Activated CD8-positive, alpha-beta memory T cell treated with anti-CD3 and anti-CD28 coated beads, Interleukin-2, amount 10 ng/mL, durations not matched to agents 7 days and 5 days (primary cell): ENCODE measurements at regions not wholly inside any gene's neighbourhood (a gene's known extent, or its start where the extent isn't known, plus 50 kb on each side); places are given as distances from the start of the nearest gene placed in this dataset.
A peak's percentile ranks its signal among the peaks of the same experiment; 100 is the strongest.
"Not testable (repeated sequence)": the region's sequence is repeated elsewhere in the genome, so short reads cannot be mapped to it uniquely, and the experiment has no call there.

Source experiments
- ATAC-seq: fragments of 150-1000 bp; cut with Tn5 transposase; one replicate; pipeline ENCODE4 v1.10.0; 2021; ENCODE audit warnings: moderate library complexity
- CTCF ChIA-PET: fragments of 350-600 bp; sonication (Branson Sonifier 250); formaldehyde crosslinking; loops from one replicate; lab custom pipeline; 2021; ENCODE audit warnings: antibody characterized with exemption; lab: Charles Lee
- DNase-seq: peaks from one replicate; pipeline ENCODE4 v3.0.0-alpha.2; 2020
- H3K27ac Mint-ChIP-seq: one replicate; pipeline ENCODE4 v1.8.0; 2021; ENCODE audit warnings: mild to moderate bottlenecking, mixed read lengths
- H3K27me3 Mint-ChIP-seq: one replicate; pipeline ENCODE4 v1.8.0; 2021; ENCODE audit warnings: mixed read lengths
- H3K36me3 Mint-ChIP-seq: one replicate; pipeline ENCODE4 v1.8.0; 2021; ENCODE audit warnings: mild to moderate bottlenecking, mixed read lengths
- H3K4me1 Mint-ChIP-seq: one replicate; pipeline ENCODE4 v1.8.0; 2021; ENCODE audit warnings: mixed read lengths
- H3K4me3 Mint-ChIP-seq: one replicate; pipeline ENCODE4 v1.8.0; 2021; ENCODE audit warnings: mild to moderate bottlenecking, moderate library complexity, mixed read lengths
- H3K9me3 Mint-ChIP-seq: one replicate; pipeline ENCODE4 v1.8.0; 2022; ENCODE audit warnings: low read depth, mixed read lengths

DNA sequence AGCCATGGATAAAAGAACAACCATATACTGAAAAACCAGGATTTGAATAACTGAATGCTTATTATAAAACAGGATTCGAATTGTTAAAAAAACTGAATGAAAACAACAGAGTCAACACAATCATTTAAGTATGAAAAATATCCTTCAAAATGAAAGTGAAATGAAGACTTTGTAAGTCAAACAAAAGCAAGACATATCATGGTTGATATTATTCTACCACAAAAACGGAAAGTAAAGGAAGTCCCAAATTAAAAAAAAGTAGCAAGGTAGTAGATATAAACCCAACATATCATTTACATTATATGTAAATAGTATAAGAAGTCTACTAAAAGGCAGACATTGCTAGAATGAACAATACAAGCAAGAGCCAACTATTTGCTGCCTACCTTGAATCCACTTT, 63.1 kb upstream of the POTEC start:
- H3K4me1 Mint-ChIP-seq, result peaks cover 15% of the 10 kb centered on the region
- ATAC-seq, DNase-seq, H3K27ac Mint-ChIP-seq, H3K9me3 Mint-ChIP-seq, CTCF ChIA-PET, H3K36me3 Mint-ChIP-seq, H3K27me3 Mint-ChIP-seq: not testable (repeated sequence)
- H3K4me3 Mint-ChIP-seq, result peak overlapping the region; percentile 13

DNA sequence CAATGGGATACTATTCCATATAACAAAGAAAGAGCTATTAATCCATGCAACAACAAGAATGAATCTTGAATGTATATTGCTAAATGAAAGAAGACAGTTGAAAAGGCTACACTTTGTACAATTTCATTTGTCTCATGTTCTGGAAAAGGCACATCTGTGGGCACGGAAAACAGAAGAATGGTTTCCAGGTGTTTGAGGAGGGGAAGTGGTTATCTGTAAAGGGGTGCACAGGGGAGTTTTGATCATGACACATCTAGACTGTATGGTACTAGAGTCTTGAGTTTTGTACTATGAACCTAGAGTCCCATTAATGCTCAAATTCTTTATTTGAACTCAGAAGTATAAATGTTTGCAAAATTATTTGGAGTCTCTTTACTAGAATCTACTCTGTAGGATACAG, 64.0 kb upstream of the POTEC start:
- H3K36me3 Mint-ChIP-seq, H3K27ac Mint-ChIP-seq, H3K4me3 Mint-ChIP-seq, CTCF ChIA-PET, H3K27me3 Mint-ChIP-seq, ATAC-seq, H3K9me3 Mint-ChIP-seq, DNase-seq: not testable (repeated sequence)
- peaks cover 18% of the 10 kb centered on the region for H3K4me1 Mint-ChIP-seq

GRCh38 chr18:14612422-14612821, 69.0 kb upstream of the POTEC start:
- H3K36me3 Mint-ChIP-seq, CTCF ChIA-PET, DNase-seq, H3K4me3 Mint-ChIP-seq, H3K27me3 Mint-ChIP-seq, H3K9me3 Mint-ChIP-seq, H3K27ac Mint-ChIP-seq: not testable (repeated sequence)
- peak; percentile 83 for ATAC-seq
- peaks cover 11% of the 10 kb centered on the region for H3K4me1 Mint-ChIP-seq

GRCh38 chr18:14614485-14614884, 71.1 kb upstream of the POTEC start:
- CTCF ChIA-PET, H3K4me3 Mint-ChIP-seq, H3K9me3 Mint-ChIP-seq, H3K36me3 Mint-ChIP-seq, DNase-seq, H3K27ac Mint-ChIP-seq, ATAC-seq, H3K27me3 Mint-ChIP-seq: not testable (repeated sequence)
- peaks cover 11% of the 10 kb centered on the region for H3K4me1 Mint-ChIP-seq

DNA sequence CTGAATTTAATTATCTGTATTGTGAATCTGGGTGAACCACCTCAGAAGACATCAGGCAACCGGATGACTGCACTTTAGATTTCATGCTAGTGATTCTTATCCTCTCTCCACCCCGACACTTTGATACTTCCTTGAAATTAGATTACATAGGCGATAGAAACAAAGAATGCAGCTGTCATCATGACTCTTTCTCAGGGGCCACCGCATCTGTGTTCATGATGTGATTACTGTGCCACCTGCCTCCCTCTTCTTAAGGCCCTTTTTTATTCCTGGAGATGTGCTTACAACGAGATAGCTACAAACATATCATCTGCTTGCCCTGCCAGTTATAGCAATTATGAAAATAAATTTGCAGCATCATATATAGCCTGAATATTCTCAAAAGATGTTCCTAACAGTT, 83.9 kb upstream of the POTEC start:
- H3K4me1 Mint-ChIP-seq, H3K27ac Mint-ChIP-seq, CTCF ChIA-PET, H3K36me3 Mint-ChIP-seq, H3K4me3 Mint-ChIP-seq, ATAC-seq, H3K9me3 Mint-ChIP-seq, H3K27me3 Mint-ChIP-seq, DNase-seq: not testable (repeated sequence)

DNA sequence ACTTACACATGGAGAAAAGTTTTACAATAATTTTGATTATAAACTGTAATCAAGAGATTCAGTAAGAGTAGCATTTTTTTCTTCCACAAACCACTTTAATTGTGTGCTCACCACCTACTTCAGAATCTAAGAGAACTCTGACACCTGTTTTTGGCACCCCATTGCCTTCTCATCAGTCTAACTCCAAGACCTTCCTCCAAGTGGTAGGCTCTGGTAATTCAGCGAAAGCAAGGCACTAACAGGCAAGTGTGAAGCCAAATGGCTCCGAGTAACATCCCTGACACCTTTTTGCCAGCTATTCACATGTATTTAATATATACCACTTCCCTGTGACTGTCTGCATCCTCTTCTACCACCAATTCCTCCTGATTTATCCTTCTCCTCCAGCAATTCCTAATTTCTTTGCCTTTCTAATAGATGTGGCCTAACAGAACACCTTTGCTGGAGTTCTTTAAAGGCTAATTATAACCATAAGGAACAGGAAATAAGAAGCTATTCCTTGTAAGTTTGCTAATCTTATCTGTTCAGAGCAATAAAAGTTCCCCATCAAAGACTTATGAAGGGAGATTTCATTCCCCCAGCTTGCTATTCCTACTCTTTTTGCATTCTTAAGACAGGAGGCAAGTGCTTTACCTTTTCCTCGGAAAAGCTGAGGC, 85.1 kb upstream of the POTEC start:
- DNase-seq, H3K9me3 Mint-ChIP-seq, CTCF ChIA-PET, H3K4me3 Mint-ChIP-seq, H3K27ac Mint-ChIP-seq, H3K36me3 Mint-ChIP-seq, H3K27me3 Mint-ChIP-seq, H3K4me1 Mint-ChIP-seq, ATAC-seq: not testable (repeated sequence)

DNA sequence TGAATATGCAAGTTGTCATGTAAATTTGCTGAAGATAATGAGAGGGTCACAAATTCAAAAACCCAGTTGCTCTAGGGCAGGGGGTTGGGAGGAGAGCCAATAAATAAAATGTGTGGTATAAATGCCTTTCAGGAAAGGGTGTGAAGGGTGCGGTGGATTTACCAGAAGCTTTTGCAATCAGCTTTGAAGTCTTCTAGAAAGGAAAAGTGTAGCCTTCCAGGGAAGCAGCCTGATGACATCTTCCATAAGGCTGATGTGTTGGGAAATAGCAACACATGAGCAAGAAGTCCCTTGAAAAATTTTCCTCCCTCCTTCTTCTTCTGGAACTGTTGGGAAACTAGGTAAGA, 85.6 kb upstream of the POTEC start:
- H3K27ac Mint-ChIP-seq, H3K4me1 Mint-ChIP-seq, DNase-seq, CTCF ChIA-PET, H3K36me3 Mint-ChIP-seq, H3K4me3 Mint-ChIP-seq, H3K9me3 Mint-ChIP-seq, ATAC-seq, H3K27me3 Mint-ChIP-seq: not testable (repeated sequence)

- H3K27me3 Mint-ChIP-seq, H3K4me3 Mint-ChIP-seq, H3K9me3 Mint-ChIP-seq, H3K36me3 Mint-ChIP-seq, H3K27ac Mint-ChIP-seq, CTCF ChIA-PET, DNase-seq, H3K4me1 Mint-ChIP-seq, ATAC-seq: not testable (repeated sequence)
These were observed 89.6 kb upstream of the POTEC start for GRCh38 chr18:14632976-14633375.

- DNase-seq, H3K36me3 Mint-ChIP-seq, H3K27me3 Mint-ChIP-seq, H3K9me3 Mint-ChIP-seq, CTCF ChIA-PET, H3K27ac Mint-ChIP-seq, H3K4me3 Mint-ChIP-seq, ATAC-seq, H3K4me1 Mint-ChIP-seq: not testable (repeated sequence)
These were observed 94.6 kb upstream of the POTEC start for GRCh38 chr18:14638008-14638407.

DNA sequence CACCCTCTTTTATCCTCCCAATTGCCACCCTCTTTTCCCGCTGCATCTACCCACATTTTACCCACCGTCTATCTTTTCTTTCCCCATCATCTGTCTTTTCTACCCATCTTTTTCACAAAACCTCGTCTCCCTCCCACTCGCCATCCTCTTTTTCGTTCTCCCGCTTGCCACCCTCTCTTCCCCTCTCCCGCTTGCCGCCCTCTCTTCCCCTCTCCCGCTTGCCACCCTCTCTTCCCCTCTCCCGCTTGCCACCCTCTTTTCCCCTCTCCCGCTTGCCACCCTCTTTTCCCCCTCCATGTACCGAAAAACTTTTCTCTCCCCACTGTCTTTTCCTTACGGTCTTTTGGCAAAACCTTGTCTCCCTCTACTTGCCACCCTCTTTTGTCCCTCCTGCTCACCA, 97.7 kb upstream of the POTEC start:
- H3K4me1 Mint-ChIP-seq, H3K27ac Mint-ChIP-seq, H3K9me3 Mint-ChIP-seq, H3K36me3 Mint-ChIP-seq, CTCF ChIA-PET, H3K27me3 Mint-ChIP-seq, ATAC-seq, DNase-seq, H3K4me3 Mint-ChIP-seq: not testable (repeated sequence)

- CTCF ChIA-PET, H3K4me3 Mint-ChIP-seq, ATAC-seq, H3K9me3 Mint-ChIP-seq, DNase-seq, H3K27me3 Mint-ChIP-seq, H3K27ac Mint-ChIP-seq, H3K4me1 Mint-ChIP-seq, H3K36me3 Mint-ChIP-seq: not testable (repeated sequence)
These were observed 100.4 kb upstream of the POTEC start for GRCh38 chr18:14643715-14644290.

DNA sequence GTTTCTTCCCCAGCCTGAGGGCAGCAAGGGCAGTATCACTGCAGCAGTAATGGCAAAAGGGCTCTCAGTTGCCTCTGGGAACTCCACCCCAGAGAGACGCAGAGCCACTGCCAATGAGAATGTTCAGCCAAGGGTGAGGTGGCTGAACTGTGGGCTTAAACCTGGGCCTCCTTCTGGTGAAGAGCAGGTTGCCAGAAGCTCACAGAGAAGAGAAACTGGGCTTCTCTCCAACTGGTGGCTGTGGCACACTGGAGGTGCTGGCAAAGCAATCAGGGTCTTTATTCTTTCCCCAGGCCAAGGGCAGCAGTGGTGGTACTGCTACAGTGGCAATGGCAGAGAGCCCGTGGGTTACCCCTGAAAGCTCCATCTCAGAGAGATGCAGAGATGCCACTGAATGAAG, 54.9 kb upstream of the ANKRD30B start:
- H3K27ac Mint-ChIP-seq, DNase-seq, H3K36me3 Mint-ChIP-seq, H3K9me3 Mint-ChIP-seq, CTCF ChIA-PET, ATAC-seq, H3K4me3 Mint-ChIP-seq, H3K27me3 Mint-ChIP-seq, H3K4me1 Mint-ChIP-seq: not testable (repeated sequence)

GRCh38 chr18:14693882-14694281, 54.1 kb upstream of the ANKRD30B start:
- H3K27me3 Mint-ChIP-seq, H3K4me1 Mint-ChIP-seq, H3K9me3 Mint-ChIP-seq, ATAC-seq, DNase-seq, H3K36me3 Mint-ChIP-seq, H3K4me3 Mint-ChIP-seq, H3K27ac Mint-ChIP-seq, CTCF ChIA-PET: not testable (repeated sequence)

- H3K36me3 Mint-ChIP-seq, ATAC-seq, H3K27me3 Mint-ChIP-seq, CTCF ChIA-PET, H3K4me3 Mint-ChIP-seq, H3K27ac Mint-ChIP-seq, DNase-seq, H3K9me3 Mint-ChIP-seq, H3K4me1 Mint-ChIP-seq: not testable (repeated sequence)
These were observed 50.0 kb upstream of the ANKRD30B start for GRCh38 chr18:14698006-14698405.
